ENCODE measurements at regions not wholly inside any gene's neighbourhood (a gene's known extent, or its start where the extent isn't known, plus 50 kb on each side); places are given as distances from the start of the nearest gene placed in this dataset.

GRCh38 chr10:94093286-94093905 lies 99.7 kb downstream of the PLCE1 start:
- no peak for TF ChIP-seq CTCF (IDR thresholded peaks at IDR 0.05)
- no peak for TF ChIP-seq POLR2AphosphoS5 (IDR thresholded peaks at IDR 0.05; ENCODE audit: low read depth, low read length)
- TF ChIP-seq SMC3 (IDR thresholded peaks at IDR 0.05; ENCODE audit: low read depth, low read length) = no peak
- no peak for TF ChIP-seq ZBTB33 (IDR thresholded peaks at IDR 0.05; ENCODE audit: borderline replicate concordance, low read depth)
- TF ChIP-seq FOXJ3 (CRISPR knock-in tag; IDR thresholded peaks at IDR 0.05) = no peak
- TF ChIP-seq CHD2 (IDR thresholded peaks at IDR 0.05; ENCODE audit: low read length, partially characterized antibody) = no peak
- no peak for TF ChIP-seq NFIC (IDR thresholded peaks at IDR 0.05; ENCODE audit: borderline replicate concordance)
- TF ChIP-seq TAF1 (IDR thresholded peaks at IDR 0.05; ENCODE audit: borderline replicate concordance, low read depth, low read length) = no peak
- no peak for TF ChIP-seq MEF2A (IDR thresholded peaks at IDR 0.05; ENCODE audit: borderline replicate concordance, low read depth)
- no peak for TF ChIP-seq RAD21 (IDR thresholded peaks at IDR 0.05; ENCODE audit: low read length)
